ENCODE measurements at regions not wholly inside any gene's neighbourhood (a gene's known extent, or its start where the extent isn't known, plus 50 kb on each side); places are given as distances from the start of the nearest gene placed in this dataset.

DNA sequence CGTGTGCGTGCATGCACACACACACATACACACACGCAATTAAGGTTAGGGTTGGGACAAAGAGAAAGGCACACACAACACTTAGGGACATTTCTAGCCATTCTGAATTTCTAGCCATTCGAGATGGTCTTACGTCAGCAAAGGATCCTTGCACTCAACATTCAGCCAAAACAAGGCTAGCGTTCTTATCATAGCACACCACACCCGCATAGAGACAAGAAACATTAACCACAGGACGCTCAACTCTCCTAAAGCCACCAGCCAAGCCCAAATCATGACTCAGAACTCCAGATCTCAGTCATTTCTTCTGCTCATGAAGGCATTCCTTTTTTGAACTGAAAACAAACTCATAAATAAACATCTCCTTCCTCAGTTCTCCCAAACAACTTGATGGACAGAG is 106.8 kb downstream of the LMO4 start:
- no peak for TF ChIP-seq POLR2AphosphoS5 (IDR thresholded peaks at IDR 0.05)
- TF ChIP-seq EP300 (IDR thresholded peaks at IDR 0.05) = no peak
- no peak for TF ChIP-seq POLR2A (IDR thresholded peaks at IDR 0.05)
